ENCODE measurements at regions not wholly inside any gene's neighbourhood (a gene's known extent, or its start where the extent isn't known, plus 50 kb on each side); places are given as distances from the start of the nearest gene placed in this dataset.
"Not testable (repeated sequence)": the region's sequence is repeated elsewhere in the genome, so short reads cannot be mapped to it uniquely, and the experiment has no call there.

GRCh38 chr11:129698212-129698611 lies 117.4 kb upstream of the TMEM45B start:
- no peak for DNase-seq
- no peaks in the 10 kb centered on the region for H3K36me3 Mint-ChIP-seq (ENCODE audit: insufficient read depth in 2 of 2)
- H3K27me3 Mint-ChIP-seq (ENCODE audit: low read depth), result peaks cover 15% of the 10 kb centered on the region
- H3K4me1 Mint-ChIP-seq (ENCODE audit: low read depth), result peaks cover 16% of the 10 kb centered on the region
- ATAC-seq (replicated peaks in 1 of 2), result no peak
- no peak overlapping the region for H3K27ac Mint-ChIP-seq
- H3K9me3 Mint-ChIP-seq, result no peaks in the 10 kb centered on the region
- H3K4me3 Mint-ChIP-seq, result no peak overlapping the region

GRCh38 chr11:129699711-129700304 lies 115.8 kb upstream of the TMEM45B start:
- Mint-ChIP-seq H3K27ac (no peak overlapping the region), H3K27me3 (ENCODE audit: low read depth) (peaks cover 15% of the 10 kb centered on the region), H3K4me3 (no peak overlapping the region), H3K9me3 (no peaks in the 10 kb centered on the region), H3K4me1 (ENCODE audit: low read depth) (peaks cover 11% of the 10 kb centered on the region), H3K36me3 (ENCODE audit: insufficient read depth in 2 of 2) (no peaks in the 10 kb centered on the region)
- DNase-seq (no peak), ATAC-seq (replicated peaks in 1 of 2) (no peak)

- Mint-ChIP-seq H3K4me1 (ENCODE audit: low read depth) (peaks cover 2% of the 10 kb centered on the region), H3K9me3 (no peaks in the 10 kb centered on the region), H3K4me3 (no peak overlapping the region), H3K27me3 (ENCODE audit: low read depth) (peaks cover 15% of the 10 kb centered on the region), H3K27ac (no peak overlapping the region), H3K36me3 (ENCODE audit: insufficient read depth in 2 of 2) (no peaks in the 10 kb centered on the region)
- ATAC-seq (replicated peaks in 1 of 2) (no peak), DNase-seq (no peak)
These were observed 114.9 kb upstream of the TMEM45B start for GRCh38 chr11:129700701-129701100.

GRCh38 chr11:129701706-129702105 lies 113.9 kb upstream of the TMEM45B start:
- ATAC-seq (replicated peaks in 1 of 2) (no peak), DNase-seq (no peak)
- H3K27me3 Mint-ChIP-seq (ENCODE audit: low read depth), result peaks cover 15% of the 10 kb centered on the region
- no peaks in the 10 kb centered on the region for H3K4me1 Mint-ChIP-seq (ENCODE audit: low read depth)
- H3K36me3 Mint-ChIP-seq (ENCODE audit: insufficient read depth in 2 of 2), result no peaks in the 10 kb centered on the region
- H3K27ac Mint-ChIP-seq, result no peak overlapping the region
- no peak overlapping the region for H3K4me3 Mint-ChIP-seq
- no peaks in the 10 kb centered on the region for H3K9me3 Mint-ChIP-seq

- Mint-ChIP-seq H3K27me3 (ENCODE audit: low read depth) (peaks cover 7% of the 10 kb centered on the region), H3K4me1 (ENCODE audit: low read depth) (no peaks in the 10 kb centered on the region), H3K9me3 (no peaks in the 10 kb centered on the region), H3K36me3 (ENCODE audit: insufficient read depth in 2 of 2) (no peaks in the 10 kb centered on the region), H3K27ac (no peak overlapping the region), H3K4me3 (no peak overlapping the region)
- no peak for DNase-seq
- ATAC-seq (replicated peaks in 1 of 2), result no peak
These were observed 112.9 kb upstream of the TMEM45B start for GRCh38 chr11:129702410-129703398.

- H3K4me3 Mint-ChIP-seq, result no peak overlapping the region
- DNase-seq, result no peak
- H3K9me3 Mint-ChIP-seq, result no peaks in the 10 kb centered on the region
- no peaks in the 10 kb centered on the region for H3K4me1 Mint-ChIP-seq (ENCODE audit: low read depth)
- ATAC-seq (replicated peaks in 1 of 2), result no peak
- H3K27me3 Mint-ChIP-seq (ENCODE audit: low read depth), result peaks cover 7% of the 10 kb centered on the region
- H3K36me3 Mint-ChIP-seq (ENCODE audit: insufficient read depth in 2 of 2), result no peaks in the 10 kb centered on the region
- no peak overlapping the region for H3K27ac Mint-ChIP-seq
These were observed 111.8 kb upstream of the TMEM45B start for GRCh38 chr11:129703846-129704245.

GRCh38 chr11:129704831-129705230 lies 110.8 kb upstream of the TMEM45B start:
- Mint-ChIP-seq H3K36me3 (ENCODE audit: insufficient read depth in 2 of 2) (no peaks in the 10 kb centered on the region), H3K4me3 (no peak overlapping the region), H3K27me3 (ENCODE audit: low read depth) (peaks cover 7% of the 10 kb centered on the region), H3K4me1 (ENCODE audit: low read depth) (no peaks in the 10 kb centered on the region), H3K9me3 (no peaks in the 10 kb centered on the region), H3K27ac (no peak overlapping the region)
- DNase-seq (no peak), ATAC-seq (replicated peaks in 1 of 2) (no peak)

- Mint-ChIP-seq H3K9me3 (no peaks in the 10 kb centered on the region), H3K4me3 (no peak overlapping the region), H3K27ac (no peak overlapping the region), H3K4me1 (ENCODE audit: low read depth) (no peaks in the 10 kb centered on the region), H3K36me3 (ENCODE audit: insufficient read depth in 2 of 2) (no peaks in the 10 kb centered on the region), H3K27me3 (ENCODE audit: low read depth) (peaks cover 7% of the 10 kb centered on the region)
- no peak for DNase-seq
- ATAC-seq (replicated peaks in 1 of 2), result no peak
These were observed 110.3 kb upstream of the TMEM45B start for GRCh38 chr11:129705341-129705740.

GRCh38 chr11:129705933-129706332 lies 109.7 kb upstream of the TMEM45B start:
- Mint-ChIP-seq H3K4me3 (no peak overlapping the region), H3K27me3 (ENCODE audit: low read depth) (peaks cover 1% of the 10 kb centered on the region), H3K4me1 (ENCODE audit: low read depth) (no peaks in the 10 kb centered on the region), H3K9me3 (no peaks in the 10 kb centered on the region), H3K36me3 (ENCODE audit: insufficient read depth in 2 of 2) (no peaks in the 10 kb centered on the region), H3K27ac (no peak overlapping the region)
- ATAC-seq (replicated peaks in 1 of 2) (no peak), DNase-seq (no peak)

GRCh38 chr11:129709801-129710398 lies 105.7 kb upstream of the TMEM45B start:
- no peaks in the 10 kb centered on the region for H3K9me3 Mint-ChIP-seq
- no peaks in the 10 kb centered on the region for H3K27me3 Mint-ChIP-seq (ENCODE audit: low read depth)
- no peak for DNase-seq
- no peak overlapping the region for H3K4me3 Mint-ChIP-seq
- no peaks in the 10 kb centered on the region for H3K36me3 Mint-ChIP-seq (ENCODE audit: insufficient read depth in 2 of 2)
- H3K27ac Mint-ChIP-seq, result no peak overlapping the region
- H3K4me1 Mint-ChIP-seq (ENCODE audit: low read depth), result no peaks in the 10 kb centered on the region
- ATAC-seq (replicated peaks in 1 of 2), result no peak

- no peaks in the 10 kb centered on the region for H3K9me3 Mint-ChIP-seq
- DNase-seq (no peak), ATAC-seq (replicated peaks in 1 of 2) (no peak)
- H3K36me3 Mint-ChIP-seq (ENCODE audit: insufficient read depth in 2 of 2), result no peaks in the 10 kb centered on the region
- H3K4me3 Mint-ChIP-seq, result no peak overlapping the region
- no peak overlapping the region for H3K27ac Mint-ChIP-seq
- H3K27me3 Mint-ChIP-seq (ENCODE audit: low read depth), result no peaks in the 10 kb centered on the region
- H3K4me1 Mint-ChIP-seq (ENCODE audit: low read depth), result no peaks in the 10 kb centered on the region
These were observed 105.2 kb upstream of the TMEM45B start for GRCh38 chr11:129710423-129710822.

- no peak overlapping the region for H3K4me3 Mint-ChIP-seq
- H3K4me1 Mint-ChIP-seq (ENCODE audit: low read depth), result no peaks in the 10 kb centered on the region
- H3K36me3 Mint-ChIP-seq (ENCODE audit: insufficient read depth in 2 of 2), result no peaks in the 10 kb centered on the region
- no peak for DNase-seq
- no peaks in the 10 kb centered on the region for H3K9me3 Mint-ChIP-seq
- ATAC-seq (replicated peaks in 1 of 2), result no peak
- H3K27me3 Mint-ChIP-seq (ENCODE audit: low read depth), result no peaks in the 10 kb centered on the region
- H3K27ac Mint-ChIP-seq, result no peak overlapping the region
These were observed 103.9 kb upstream of the TMEM45B start for GRCh38 chr11:129711760-129712159.

- ATAC-seq (replicated peaks in 1 of 2); H3K36me3 Mint-ChIP-seq (ENCODE audit: insufficient read depth in 2 of 2); H3K27ac Mint-ChIP-seq; H3K4me3 Mint-ChIP-seq; H3K9me3 Mint-ChIP-seq; DNase-seq; H3K27me3 Mint-ChIP-seq (ENCODE audit: low read depth); H3K4me1 Mint-ChIP-seq (ENCODE audit: low read depth): not testable (repeated sequence)
These were observed 103.0 kb upstream of the TMEM45B start for GRCh38 chr11:129712486-129713240.

All from activated T-cell treated with anti-CD3 and anti-CD28 coated beads, Interleukin-2, amount 50 U/mL, for 72 hours (primary cell).